OCI-LY1 (cell line): ENCODE measurements at regions not wholly inside any gene's neighbourhood (a gene's known extent, or its start where the extent isn't known, plus 50 kb on each side); places are given as distances from the start of the nearest gene placed in this dataset.

ENCODE experiments used
- CTCF ChIP-seq: fragments of 200-600 bp; sonication (generic), shearing (Covaris generic); IDR thresholded peaks from 2 replicates; pipeline ENCODE4 v1.5.1; 2017; ENCODE audit warnings: mild to moderate bottlenecking, antibody characterized with exemption, low read length, moderate library complexity, mixed read lengths
- EZH2 ChIP-seq: fragments of 200-600 bp; sonication (generic), shearing (Covaris generic); IDR thresholded peaks from 2 replicates; pipeline ENCODE4 v1.8.0; 2017; ENCODE audit warnings: borderline replicate concordance, mixed run types, mild to moderate bottlenecking, antibody characterized with exemption, low read length, moderate library complexity, mixed read lengths

- no peak for TF ChIP-seq CTCF
- no peak for TF ChIP-seq EZH2
Observed at GRCh38 chr4:181376058-181376457, 867.1 kb upstream of the TENM3 start.
